GM23248 (cell line): ENCODE measurements at regions not wholly inside any gene's neighbourhood (a gene's known extent, or its start where the extent isn't known, plus 50 kb on each side); places are given as distances from the start of the nearest gene placed in this dataset.

Source experiments
- EZH2 ChIP-seq: fragments of 200-600 bp; sonication (generic); IDR thresholded peaks from 2 replicates; pipeline ENCODE4 v1.6.1; 2018; ENCODE audit warnings: antibody characterized with exemption, mild to moderate bottlenecking; ENCODE audit not compliant: insufficient read depth, poor library complexity, severe bottlenecking
- EZH2phosphoT487 ChIP-seq: fragments of 200-600 bp; sonication (generic); IDR thresholded peaks from 2 replicates; pipeline ENCODE4 v1.6.1; 2018; ENCODE audit warnings: antibody characterized with exemption, moderate library complexity, mild to moderate bottlenecking, low read depth; ENCODE audit not compliant: insufficient read depth

- TF ChIP-seq EZH2phosphoT487 (no peak), EZH2 (no peak)
Measured at GRCh38 chr2:156003780-156004179, 328.7 kb downstream of the NR4A2 start.
